ENCODE measurements at regions not wholly inside any gene's neighbourhood (a gene's known extent, or its start where the extent isn't known, plus 50 kb on each side); places are given as distances from the start of the nearest gene placed in this dataset.

GRCh38 chr6:105835373-105835772 lies 250.8 kb upstream of the PRDM1 start:
- TF ChIP-seq, protein P1, sequence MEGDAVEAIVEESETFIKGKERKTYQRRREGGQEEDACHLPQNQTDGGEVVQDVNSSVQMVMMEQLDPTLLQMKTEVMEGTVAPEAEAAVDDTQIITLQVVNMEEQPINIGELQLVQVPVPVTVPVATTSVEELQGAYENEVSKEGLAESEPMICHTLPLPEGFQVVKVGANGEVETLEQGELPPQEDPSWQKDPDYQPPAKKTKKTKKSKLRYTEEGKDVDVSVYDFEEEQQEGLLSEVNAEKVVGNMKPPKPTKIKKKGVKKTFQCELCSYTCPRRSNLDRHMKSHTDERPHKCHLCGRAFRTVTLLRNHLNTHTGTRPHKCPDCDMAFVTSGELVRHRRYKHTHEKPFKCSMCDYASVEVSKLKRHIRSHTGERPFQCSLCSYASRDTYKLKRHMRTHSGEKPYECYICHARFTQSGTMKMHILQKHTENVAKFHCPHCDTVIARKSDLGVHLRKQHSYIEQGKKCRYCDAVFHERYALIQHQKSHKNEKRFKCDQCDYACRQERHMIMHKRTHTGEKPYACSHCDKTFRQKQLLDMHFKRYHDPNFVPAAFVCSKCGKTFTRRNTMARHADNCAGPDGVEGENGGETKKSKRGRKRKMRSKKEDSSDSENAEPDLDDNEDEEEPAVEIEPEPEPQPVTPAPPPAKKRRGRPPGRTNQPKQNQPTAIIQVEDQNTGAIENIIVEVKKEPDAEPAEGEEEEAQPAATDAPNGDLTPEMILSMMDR (IDR thresholded peaks at IDR 0.05; ENCODE audit: low read depth, low read length, missing input control), result no peak
- no peak for TF ChIP-seq JUND (IDR thresholded peaks at IDR 0.05)
- TF ChIP-seq, protein P2, sequence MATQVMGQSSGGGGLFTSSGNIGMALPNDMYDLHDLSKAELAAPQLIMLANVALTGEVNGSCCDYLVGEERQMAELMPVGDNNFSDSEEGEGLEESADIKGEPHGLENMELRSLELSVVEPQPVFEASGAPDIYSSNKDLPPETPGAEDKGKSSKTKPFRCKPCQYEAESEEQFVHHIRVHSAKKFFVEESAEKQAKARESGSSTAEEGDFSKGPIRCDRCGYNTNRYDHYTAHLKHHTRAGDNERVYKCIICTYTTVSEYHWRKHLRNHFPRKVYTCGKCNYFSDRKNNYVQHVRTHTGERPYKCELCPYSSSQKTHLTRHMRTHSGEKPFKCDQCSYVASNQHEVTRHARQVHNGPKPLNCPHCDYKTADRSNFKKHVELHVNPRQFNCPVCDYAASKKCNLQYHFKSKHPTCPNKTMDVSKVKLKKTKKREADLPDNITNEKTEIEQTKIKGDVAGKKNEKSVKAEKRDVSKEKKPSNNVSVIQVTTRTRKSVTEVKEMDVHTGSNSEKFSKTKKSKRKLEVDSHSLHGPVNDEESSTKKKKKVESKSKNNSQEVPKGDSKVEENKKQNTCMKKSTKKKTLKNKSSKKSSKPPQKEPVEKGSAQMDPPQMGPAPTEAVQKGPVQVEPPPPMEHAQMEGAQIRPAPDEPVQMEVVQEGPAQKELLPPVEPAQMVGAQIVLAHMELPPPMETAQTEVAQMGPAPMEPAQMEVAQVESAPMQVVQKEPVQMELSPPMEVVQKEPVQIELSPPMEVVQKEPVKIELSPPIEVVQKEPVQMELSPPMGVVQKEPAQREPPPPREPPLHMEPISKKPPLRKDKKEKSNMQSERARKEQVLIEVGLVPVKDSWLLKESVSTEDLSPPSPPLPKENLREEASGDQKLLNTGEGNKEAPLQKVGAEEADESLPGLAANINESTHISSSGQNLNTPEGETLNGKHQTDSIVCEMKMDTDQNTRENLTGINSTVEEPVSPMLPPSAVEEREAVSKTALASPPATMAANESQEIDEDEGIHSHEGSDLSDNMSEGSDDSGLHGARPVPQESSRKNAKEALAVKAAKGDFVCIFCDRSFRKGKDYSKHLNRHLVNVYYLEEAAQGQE (IDR thresholded peaks at IDR 0.05), result no peak
- TF ChIP-seq EGR1 (IDR thresholded peaks at IDR 0.05; ENCODE audit: low read depth in 2 of 2), result no peak
- no peak for TF ChIP-seq SP1 (IDR thresholded peaks at IDR 0.05)
- TF ChIP-seq TAF1 (conservative IDR thresholded peaks at IDR 0.05), result no peak
- TF ChIP-seq, protein P3, sequence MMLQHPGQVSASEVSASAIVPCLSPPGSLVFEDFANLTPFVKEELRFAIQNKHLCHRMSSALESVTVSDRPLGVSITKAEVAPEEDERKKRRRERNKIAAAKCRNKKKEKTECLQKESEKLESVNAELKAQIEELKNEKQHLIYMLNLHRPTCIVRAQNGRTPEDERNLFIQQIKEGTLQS (IDR thresholded peaks at IDR 0.05), result no peak
- TF ChIP-seq, protein P4, sequence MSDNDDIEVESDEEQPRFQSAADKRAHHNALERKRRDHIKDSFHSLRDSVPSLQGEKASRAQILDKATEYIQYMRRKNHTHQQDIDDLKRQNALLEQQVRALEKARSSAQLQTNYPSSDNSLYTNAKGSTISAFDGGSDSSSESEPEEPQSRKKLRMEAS (IDR thresholded peaks at IDR 0.05), result no peak
- peak in 1 of 2 donors; percentile 62 for TF ChIP-seq RAD21 (IDR thresholded peaks at IDR 0.05)
